Epithelial cell of esophagus (primary cell): ENCODE measurements at regions not wholly inside any gene's neighbourhood (a gene's known extent, or its start where the extent isn't known, plus 50 kb on each side); places are given as distances from the start of the nearest gene placed in this dataset.

ENCODE experiments used
- DNase-seq: peaks from one replicate; pipeline ENCODE4 v3.0.0; 2010; ENCODE audit warnings: low read depth
- H3K4me3 ChIP-seq: 2 replicates; pipeline ENCODE4 v1.5.1; 2011; ENCODE audit warnings: mild to moderate bottlenecking, low read length, control low read depth
- CTCF ChIP-seq: IDR thresholded peaks from 2 replicates; pipeline ENCODE4 v1.5.1; 2011; ENCODE audit warnings: low read depth, mild to moderate bottlenecking, low read length, control low read depth, inconsistent platforms; ENCODE audit not compliant: insufficient read depth; ENCODE audit errors: missing control alignments

- TF ChIP-seq CTCF = no peak
- H3K4me3 ChIP-seq = no peak overlapping the region
- no peak for DNase-seq
Measured at GRCh38 chr16:26374279-26374925, 682.6 kb downstream of the HS3ST4 start.

- DNase-seq = no peak
- H3K4me3 ChIP-seq = no peak overlapping the region
- no peak for TF ChIP-seq CTCF
Measured at GRCh38 chr16:26382586-26382985, 684.1 kb upstream of the C16orf82 start.

GRCh38 chr16:26386096-26386495, 680.6 kb upstream of the C16orf82 start:
- no peak for DNase-seq
- no peak for TF ChIP-seq CTCF

GRCh38 chr16:26391833-26392232, 674.9 kb upstream of the C16orf82 start:
- TF ChIP-seq CTCF = no peak
- no peak for DNase-seq
- no peak overlapping the region for H3K4me3 ChIP-seq

More at GRCh38 chr16:26386096-26386495, 680.6 kb upstream of the C16orf82 start:
- no peak overlapping the region for H3K4me3 ChIP-seq

- no peak for TF ChIP-seq CTCF
- no peak for DNase-seq
- H3K4me3 ChIP-seq = no peak overlapping the region
Measured at GRCh38 chr16:26394409-26394808, 672.3 kb upstream of the C16orf82 start.

GRCh38 chr16:26395700-26396099, 671.0 kb upstream of the C16orf82 start:
- no peak for TF ChIP-seq CTCF
- no peak for DNase-seq
- H3K4me3 ChIP-seq = no peak overlapping the region
